ENCODE measurements at regions not wholly inside any gene's neighbourhood (a gene's known extent, or its start where the extent isn't known, plus 50 kb on each side); places are given as distances from the start of the nearest gene placed in this dataset.

GRCh38 chr3:89679686-89680085, 572.3 kb downstream of the EPHA3 start:
- intact Hi-C loops (cut with micrococcal nuclease) = no loop called here
- Mint-ChIP-seq H3K27ac (no peak overlapping the region), H3K27me3 (no peaks in the 10 kb centered on the region), H3K9me3 (no peaks in the 10 kb centered on the region), H3K4me3 (no peak overlapping the region), H3K36me3 (ENCODE audit: low read depth) (no peaks in the 10 kb centered on the region), H3K4me1 (ENCODE audit: low read depth) (no peaks in the 10 kb centered on the region)

DNA sequence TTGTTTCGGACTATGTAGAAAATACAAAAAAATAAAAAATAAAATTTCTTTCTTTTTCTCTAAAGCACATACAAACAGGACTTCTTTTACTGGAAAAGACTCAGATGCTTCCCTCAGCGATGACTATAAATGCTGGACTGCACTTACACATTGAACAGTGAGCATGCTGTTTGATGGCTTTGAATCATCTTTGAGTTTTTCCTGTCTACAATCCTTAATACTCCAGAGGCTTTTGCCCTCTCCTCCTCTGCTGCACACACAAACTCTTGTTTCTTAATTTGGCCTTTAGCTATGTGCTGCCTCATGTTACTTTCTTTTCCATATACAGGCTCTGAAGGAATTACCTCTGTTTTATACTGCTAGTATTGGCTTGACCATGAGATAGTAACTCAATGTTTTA, 575.1 kb downstream of the EPHA3 start:
- H3K9me3 Mint-ChIP-seq = peaks cover 8% of the 10 kb centered on the region
- intact Hi-C loops (cut with micrococcal nuclease) = no loop called here
- H3K4me3 Mint-ChIP-seq = no peak overlapping the region
- no peak overlapping the region for H3K27ac Mint-ChIP-seq
- H3K27me3 Mint-ChIP-seq = no peaks in the 10 kb centered on the region
- no peaks in the 10 kb centered on the region for H3K36me3 Mint-ChIP-seq (ENCODE audit: low read depth)
- H3K4me1 Mint-ChIP-seq (ENCODE audit: low read depth) = no peaks in the 10 kb centered on the region

DNA sequence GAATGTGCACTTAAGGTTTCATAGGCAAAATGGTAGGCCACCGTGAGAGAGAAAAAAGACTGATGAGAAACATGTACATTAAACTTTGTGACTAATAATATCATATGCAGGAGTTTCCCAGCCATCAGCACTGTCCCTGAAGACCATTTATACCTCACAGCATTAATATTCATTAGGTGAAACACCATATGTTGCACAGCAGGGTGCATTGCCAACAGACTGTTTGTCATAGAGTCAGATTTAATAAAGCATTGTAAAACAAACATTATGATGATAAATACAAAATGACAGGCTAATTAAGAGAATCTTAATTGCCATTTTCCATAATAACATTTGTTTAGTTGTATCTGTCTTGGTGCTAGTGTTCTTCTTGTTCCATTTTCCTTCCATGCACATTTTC, 578.3 kb downstream of the EPHA3 start:
- intact Hi-C loops (cut with micrococcal nuclease) = no loop called here
- Mint-ChIP-seq H3K9me3 (peaks cover 8% of the 10 kb centered on the region), H3K36me3 (ENCODE audit: low read depth) (no peaks in the 10 kb centered on the region), H3K27me3 (no peaks in the 10 kb centered on the region), H3K4me3 (no peak overlapping the region), H3K4me1 (ENCODE audit: low read depth) (no peaks in the 10 kb centered on the region), H3K27ac (no peak overlapping the region)

DNA sequence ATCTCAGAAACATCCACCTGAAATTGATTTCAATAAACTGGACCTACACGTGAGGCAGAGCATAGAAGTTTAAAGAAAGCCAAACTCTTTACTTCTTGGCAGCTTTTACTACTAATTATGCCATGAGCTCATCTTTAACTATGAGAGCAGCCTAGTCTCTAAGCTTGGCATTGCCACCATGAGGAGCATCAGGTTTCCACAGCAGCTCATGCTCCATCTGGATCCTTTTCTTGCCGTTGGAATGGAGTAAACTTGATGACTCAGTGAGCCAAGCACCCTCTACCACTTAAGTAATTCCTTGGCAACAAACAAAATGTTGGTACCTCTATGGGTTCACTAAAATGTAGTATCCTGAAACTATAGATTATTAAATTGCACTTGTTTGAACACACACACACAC, 583.2 kb downstream of the EPHA3 start:
- no peaks in the 10 kb centered on the region for H3K4me1 Mint-ChIP-seq (ENCODE audit: low read depth)
- no peaks in the 10 kb centered on the region for H3K27me3 Mint-ChIP-seq
- no peak overlapping the region for H3K27ac Mint-ChIP-seq
- peaks cover 6% of the 10 kb centered on the region for H3K9me3 Mint-ChIP-seq
- no peak overlapping the region for H3K4me3 Mint-ChIP-seq
- H3K36me3 Mint-ChIP-seq (ENCODE audit: low read depth) = no peaks in the 10 kb centered on the region
- intact Hi-C loops (cut with micrococcal nuclease) = no loop called here

DNA sequence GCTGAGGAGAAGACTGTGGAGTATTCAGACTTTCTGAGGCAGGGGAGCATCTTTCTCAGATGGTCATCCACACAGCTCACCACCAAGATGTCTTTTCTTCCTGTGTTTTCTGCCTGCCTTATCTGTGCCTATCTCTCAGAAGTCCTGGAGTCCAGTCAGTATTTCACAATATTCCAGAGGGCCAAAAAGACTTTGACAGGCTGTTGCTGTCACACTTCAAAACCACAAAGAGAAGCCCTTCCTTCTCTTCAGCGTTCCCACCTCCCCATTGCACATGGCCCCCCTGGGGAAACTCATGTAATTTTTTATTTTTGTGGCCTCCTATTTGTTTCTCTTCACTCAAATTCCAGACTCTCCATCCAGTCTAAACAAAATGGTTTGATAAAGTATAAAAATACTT, 585.2 kb downstream of the EPHA3 start:
- Mint-ChIP-seq H3K27me3 (no peaks in the 10 kb centered on the region), H3K4me3 (no peak overlapping the region), H3K36me3 (ENCODE audit: low read depth) (no peaks in the 10 kb centered on the region), H3K9me3 (peaks cover 15% of the 10 kb centered on the region), H3K27ac (no peak overlapping the region), H3K4me1 (ENCODE audit: low read depth) (no peaks in the 10 kb centered on the region)
- intact Hi-C loops (cut with micrococcal nuclease) = no loop called here

DNA sequence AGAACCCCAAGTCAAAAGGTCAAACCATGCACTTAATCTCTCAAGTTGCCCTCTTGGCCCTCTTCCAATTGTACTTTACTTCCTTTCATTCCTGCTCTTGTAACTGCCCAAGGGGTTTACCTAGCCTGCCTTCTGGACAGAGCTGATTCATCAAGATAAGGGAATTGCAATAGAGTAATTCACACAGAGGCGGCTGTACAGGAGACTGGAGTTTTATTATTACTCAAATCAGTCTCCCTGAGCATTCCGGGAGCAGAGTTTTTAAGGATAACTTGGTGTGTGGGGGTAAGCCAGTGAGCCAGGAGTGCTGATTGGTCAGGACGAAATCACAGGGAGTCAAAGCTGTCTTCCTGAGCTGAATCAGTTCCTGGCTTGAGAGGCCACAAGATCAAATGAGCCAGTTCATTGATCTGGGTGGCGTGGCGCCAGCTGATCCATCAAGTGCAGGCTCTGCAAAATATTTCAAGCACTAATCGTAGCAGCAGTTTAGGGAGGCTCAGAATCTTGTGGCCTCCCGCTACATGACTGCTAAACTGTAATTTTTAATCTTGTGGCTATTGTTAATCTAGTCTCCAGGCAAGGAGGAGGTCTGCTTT, 590.0 kb downstream of the EPHA3 start:
- no peaks in the 10 kb centered on the region for H3K4me1 Mint-ChIP-seq (ENCODE audit: low read depth)
- peaks cover 50% of the 10 kb centered on the region for H3K9me3 Mint-ChIP-seq
- H3K36me3 Mint-ChIP-seq (ENCODE audit: low read depth) = no peaks in the 10 kb centered on the region
- H3K27ac Mint-ChIP-seq = no peak overlapping the region
- H3K27me3 Mint-ChIP-seq = no peaks in the 10 kb centered on the region
- H3K4me3 Mint-ChIP-seq = no peak overlapping the region
- intact Hi-C loops (cut with micrococcal nuclease) = no loop called here

DNA sequence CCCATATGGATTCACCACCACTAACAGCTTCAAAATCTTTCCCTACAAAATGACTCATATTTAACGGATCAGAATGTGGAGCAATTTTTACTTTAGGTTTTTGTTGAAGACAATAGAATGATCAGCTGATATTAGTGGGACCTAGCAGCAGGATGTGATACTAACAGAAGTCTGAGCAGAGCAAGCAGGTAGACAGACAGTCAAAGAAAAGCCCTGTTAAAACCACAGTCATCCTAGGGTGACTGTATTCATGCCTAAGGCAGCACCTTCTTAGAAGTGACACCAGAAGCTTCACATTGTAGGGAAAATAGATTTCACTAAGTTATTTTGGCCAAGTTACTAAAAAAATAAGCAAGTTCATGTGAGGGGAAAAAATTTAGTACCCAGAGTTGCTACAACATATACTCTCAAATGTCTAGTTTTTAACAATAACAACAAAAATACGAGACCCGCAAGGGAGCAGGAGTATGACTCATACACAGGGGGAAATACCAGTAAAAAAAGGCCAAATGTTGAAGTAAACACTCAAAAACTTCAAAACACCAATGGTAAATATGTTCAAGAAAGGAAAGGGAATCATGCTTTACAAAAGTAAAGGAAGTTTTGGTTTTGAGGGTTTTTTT, 590.9 kb downstream of the EPHA3 start:
- H3K27ac Mint-ChIP-seq = no peak overlapping the region
- H3K36me3 Mint-ChIP-seq (ENCODE audit: low read depth) = no peaks in the 10 kb centered on the region
- H3K9me3 Mint-ChIP-seq = peaks cover 59% of the 10 kb centered on the region
- H3K4me1 Mint-ChIP-seq (ENCODE audit: low read depth) = no peaks in the 10 kb centered on the region
- H3K27me3 Mint-ChIP-seq = no peaks in the 10 kb centered on the region
- intact Hi-C loops (cut with micrococcal nuclease) = no loop called here
- no peak overlapping the region for H3K4me3 Mint-ChIP-seq

DNA sequence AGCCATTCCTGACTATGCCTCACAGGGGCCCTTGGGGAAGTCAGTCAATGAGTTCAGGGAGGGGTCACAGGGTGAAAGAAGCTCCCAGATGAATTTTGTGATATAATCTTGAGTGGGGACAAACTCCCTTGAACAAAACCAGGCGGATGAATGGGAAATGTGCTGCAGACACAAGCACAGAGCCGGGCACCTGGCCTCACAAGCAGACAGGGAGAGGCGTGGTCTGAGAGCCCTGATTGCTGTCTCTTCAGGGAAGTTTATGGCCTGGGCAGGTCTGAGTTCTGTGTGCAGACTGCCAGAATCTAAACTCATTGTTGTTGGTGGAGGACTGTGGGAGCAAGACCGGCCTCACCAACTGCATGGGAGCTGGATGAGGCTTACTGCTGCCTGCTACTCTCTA, 591.8 kb downstream of the EPHA3 start:
- intact Hi-C loops (cut with micrococcal nuclease) = no loop called here
- Mint-ChIP-seq H3K4me1 (ENCODE audit: low read depth) (no peaks in the 10 kb centered on the region), H3K4me3 (no peak overlapping the region), H3K36me3 (ENCODE audit: low read depth) (no peaks in the 10 kb centered on the region), H3K27ac (no peak overlapping the region), H3K9me3 (peaks cover 68% of the 10 kb centered on the region), H3K27me3 (no peaks in the 10 kb centered on the region)

GRCh38 chr3:89699771-89700170, 592.4 kb downstream of the EPHA3 start:
- Mint-ChIP-seq H3K4me1 (ENCODE audit: low read depth) (no peaks in the 10 kb centered on the region), H3K36me3 (ENCODE audit: low read depth) (no peaks in the 10 kb centered on the region), H3K9me3 (peaks cover 74% of the 10 kb centered on the region), H3K27ac (no peak overlapping the region), H3K4me3 (no peak overlapping the region), H3K27me3 (no peaks in the 10 kb centered on the region)
- intact Hi-C loops (cut with micrococcal nuclease) = no loop called here

- intact Hi-C loops (cut with micrococcal nuclease) = no loop called here
- H3K9me3 Mint-ChIP-seq = peaks cover 79% of the 10 kb centered on the region
Measured at GRCh38 chr3:89702404-89702803, 595.0 kb downstream of the EPHA3 start.

GRCh38 chr3:89713196-89713595, 605.8 kb downstream of the EPHA3 start:
- H3K27me3 Mint-ChIP-seq = no peaks in the 10 kb centered on the region
- H3K36me3 Mint-ChIP-seq (ENCODE audit: low read depth) = no peaks in the 10 kb centered on the region
- H3K27ac Mint-ChIP-seq = no peak overlapping the region
- peaks cover 15% of the 10 kb centered on the region for H3K9me3 Mint-ChIP-seq
- intact Hi-C loops (cut with micrococcal nuclease) = no loop called here
- H3K4me3 Mint-ChIP-seq = no peak overlapping the region
- no peaks in the 10 kb centered on the region for H3K4me1 Mint-ChIP-seq (ENCODE audit: low read depth)

More at GRCh38 chr3:89702404-89702803, 595.0 kb downstream of the EPHA3 start:
- Mint-ChIP-seq H3K27ac (no peak overlapping the region), H3K27me3 (no peaks in the 10 kb centered on the region), H3K4me1 (ENCODE audit: low read depth) (no peaks in the 10 kb centered on the region), H3K4me3 (no peak overlapping the region), H3K36me3 (ENCODE audit: low read depth) (no peaks in the 10 kb centered on the region)

- H3K27me3 Mint-ChIP-seq = no peaks in the 10 kb centered on the region
- H3K4me1 Mint-ChIP-seq (ENCODE audit: low read depth) = no peaks in the 10 kb centered on the region
- intact Hi-C loops (cut with micrococcal nuclease) = no loop called here
- H3K4me3 Mint-ChIP-seq = no peak overlapping the region
- H3K9me3 Mint-ChIP-seq = peaks cover 15% of the 10 kb centered on the region
- no peak overlapping the region for H3K27ac Mint-ChIP-seq
- H3K36me3 Mint-ChIP-seq (ENCODE audit: low read depth) = no peaks in the 10 kb centered on the region
Measured at GRCh38 chr3:89714237-89714636, 606.8 kb downstream of the EPHA3 start.

GRCh38 chr3:89740080-89740880, 632.9 kb downstream of the EPHA3 start:
- Mint-ChIP-seq H3K27me3 (no peaks in the 10 kb centered on the region), H3K27ac (no peak overlapping the region), H3K4me3 (no peak overlapping the region), H3K9me3 (peaks cover 17% of the 10 kb centered on the region), H3K36me3 (ENCODE audit: low read depth) (no peaks in the 10 kb centered on the region), H3K4me1 (ENCODE audit: low read depth) (no peaks in the 10 kb centered on the region)
- intact Hi-C loops (cut with micrococcal nuclease) = no loop called here

DNA sequence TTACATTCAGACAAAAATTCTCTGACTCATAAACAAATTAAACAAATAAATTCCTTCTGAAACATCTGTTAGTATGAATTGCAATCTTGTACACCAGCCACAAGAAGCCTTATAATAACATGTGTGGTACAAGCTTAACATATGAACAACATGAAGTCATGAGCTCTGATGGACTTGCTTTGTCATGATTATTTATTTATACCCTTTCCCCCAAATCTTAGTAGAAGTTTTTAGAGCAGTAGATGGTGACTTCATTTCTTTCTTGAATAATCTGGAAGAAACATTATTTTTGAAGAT, 633.4 kb downstream of the EPHA3 start:
- no peak overlapping the region for H3K27ac Mint-ChIP-seq
- H3K9me3 Mint-ChIP-seq = peaks cover 19% of the 10 kb centered on the region
- H3K4me3 Mint-ChIP-seq = no peak overlapping the region
- intact Hi-C loops (cut with micrococcal nuclease) = no loop called here
- no peaks in the 10 kb centered on the region for H3K4me1 Mint-ChIP-seq (ENCODE audit: low read depth)
- no peaks in the 10 kb centered on the region for H3K36me3 Mint-ChIP-seq (ENCODE audit: low read depth)
- H3K27me3 Mint-ChIP-seq = no peaks in the 10 kb centered on the region

- no peaks in the 10 kb centered on the region for H3K36me3 Mint-ChIP-seq (ENCODE audit: low read depth)
- intact Hi-C loops (cut with micrococcal nuclease) = no loop called here
- no peaks in the 10 kb centered on the region for H3K27me3 Mint-ChIP-seq
- H3K4me1 Mint-ChIP-seq (ENCODE audit: low read depth) = no peaks in the 10 kb centered on the region
- H3K27ac Mint-ChIP-seq = no peak overlapping the region
- peaks cover 29% of the 10 kb centered on the region for H3K9me3 Mint-ChIP-seq
- H3K4me3 Mint-ChIP-seq = no peak overlapping the region
Measured at GRCh38 chr3:89742546-89742945, 635.1 kb downstream of the EPHA3 start.

All from dendritic cell treated with granulocyte-macrophage colony-stimulating factor and Interleukin-4, amounts not matched to agents 40 ng/mL and 50 ng/mL, for 4 days (primary cell).